ENCODE measurements at regions not wholly inside any gene's neighbourhood (a gene's known extent, or its start where the extent isn't known, plus 50 kb on each side); places are given as distances from the start of the nearest gene placed in this dataset.

GRCh38 chr6:74448850-74449249, 752.8 kb downstream of the CD109 start:
- no peaks in the 10 kb centered on the region for H3K79me2 ChIP-seq (ENCODE audit: insufficient read depth, low read length)
- no peaks in the 10 kb centered on the region for H3K36me3 ChIP-seq (replicated peaks in 1 of 2; ENCODE audit: control insufficient read depth in 1 of 2, insufficient read depth in 2 of 2, low read length in 2 of 2)
- no peak overlapping the region for H3K9ac ChIP-seq (ENCODE audit: insufficient read depth, low read depth, low read length)
- 1% methylated on average over 4 of the region's 4 CpGs for WGBS (ENCODE audit: low lambda C conversion rate)
- in situ Hi-C loops (cut with HindIII; ENCODE audit: extremely low pct_ligation_motif_present, low pct_unique_long_range_greater_than_20kb): loop anchor here (25.0 kb wide), 1 partner anchor 113 kb away; no protein-coding TSS in a partner anchor
- DNase-seq (ENCODE audit: low spot score) (no peak), FAIRE-seq (no peak), ATAC-seq (no peak)
- H3K27ac ChIP-seq (ENCODE audit: extremely low read length, insufficient read depth, low read length): no peak overlapping the region
- intact Hi-C loops (cut with micrococcal nuclease; ENCODE audit: unreplicated experiment): no loop called here
- H3K9me3 ChIP-seq (ENCODE audit: low read length): no peaks in the 10 kb centered on the region
- POLR2A ChIA-PET: no interaction called here
- no TSS peak for BruUV-seq (replicated peaks)
- no peaks in the 10 kb centered on the region for H3K27me3 ChIP-seq (ENCODE audit: control insufficient read depth in 1 of 2, insufficient read depth in 2 of 2, low read length in 2 of 2)
- TF ChIP-seq CREB1 (IDR thresholded peaks at IDR 0.05) (peak; percentile 65), CREB1 (CRISPR knock-in tag; IDR thresholded peaks at IDR 0.05) (no peak), MIXL1 (CRISPR knock-in tag; IDR thresholded peaks at IDR 0.05) (no peak), ATF7 (IDR thresholded peaks at IDR 0.05) (peak; percentile 99), ATF7 (CRISPR knock-in tag; IDR thresholded peaks at IDR 0.05) (no peak), ZNF589 (CRISPR knock-in tag; conservative IDR thresholded peaks at IDR 0.05) (no peak), JUNB (CRISPR knock-in tag; IDR thresholded peaks at IDR 0.05; ENCODE audit: borderline replicate concordance) (no peak)
- CTCF ChIA-PET (ENCODE audit: low intra/inter-chr PET ratio, low total read pairs): no interaction called here
- no peak overlapping the region for H3K4me2 ChIP-seq (ENCODE audit: low read depth, low read length)
- H4K20me1 ChIP-seq (ENCODE audit: insufficient read depth, low read length): no peaks in the 10 kb centered on the region
- no peaks in the 10 kb centered on the region for H3K4me1 ChIP-seq (ENCODE audit: insufficient read depth, low read length)
- no peak overlapping the region for H3K4me3 ChIP-seq (replicated peaks in 1 of 3; ENCODE audit: insufficient read depth in 1 of 3, low read depth in 2 of 3, low read length in 3 of 3)
- H2AFZ ChIP-seq (ENCODE audit: low read length): no peak overlapping the region

- H3K9ac ChIP-seq (ENCODE audit: insufficient read depth, low read depth, low read length): no peak overlapping the region
- no peaks in the 10 kb centered on the region for H3K27me3 ChIP-seq (ENCODE audit: control insufficient read depth in 1 of 2, insufficient read depth in 2 of 2, low read length in 2 of 2)
- DNase-seq (ENCODE audit: low spot score): no peak
- H3K9me3 ChIP-seq (ENCODE audit: low read length): no peaks in the 10 kb centered on the region
- H2AFZ ChIP-seq (ENCODE audit: low read length): no peak overlapping the region
- no TSS peak for BruUV-seq (replicated peaks)
- ChIA-PET CTCF (ENCODE audit: low intra/inter-chr PET ratio, low total read pairs) (no interaction called here), POLR2A (no interaction called here)
- no peak overlapping the region for H3K27ac ChIP-seq (ENCODE audit: extremely low read length, insufficient read depth, low read length)
- no peaks in the 10 kb centered on the region for H3K79me2 ChIP-seq (ENCODE audit: insufficient read depth, low read length)
- ATAC-seq: no peak
- no peaks in the 10 kb centered on the region for H4K20me1 ChIP-seq (ENCODE audit: insufficient read depth, low read length)
- H3K4me2 ChIP-seq (ENCODE audit: low read depth, low read length): no peak overlapping the region
- no peak overlapping the region for H3K4me3 ChIP-seq (replicated peaks in 1 of 3; ENCODE audit: insufficient read depth in 1 of 3, low read depth in 2 of 3, low read length in 3 of 3)
- H3K36me3 ChIP-seq (replicated peaks in 1 of 2; ENCODE audit: control insufficient read depth in 1 of 2, insufficient read depth in 2 of 2, low read length in 2 of 2): no peaks in the 10 kb centered on the region
- intact Hi-C loops (cut with micrococcal nuclease; ENCODE audit: unreplicated experiment) (no loop called here), in situ Hi-C loops (cut with HindIII; ENCODE audit: extremely low pct_ligation_motif_present, low pct_unique_long_range_greater_than_20kb) (loop anchor here (25.0 kb wide), 1 partner anchor 115 kb away; no protein-coding TSS in a partner anchor)
- WGBS (ENCODE audit: low lambda C conversion rate): 14% methylated on average over 5 of the region's 5 CpGs
- no peak for FAIRE-seq
- H3K4me1 ChIP-seq (ENCODE audit: insufficient read depth, low read length): no peaks in the 10 kb centered on the region
- TF ChIP-seq ISL2 (CRISPR knock-in tag; IDR thresholded peaks at IDR 0.05) (no peak), PHF5A (CRISPR knock-in tag; IDR thresholded peaks at IDR 0.05; ENCODE audit: low read depth, unreplicated experiment) (no peak), ZMAT5 (CRISPR knock-in tag; IDR thresholded peaks at IDR 0.05; ENCODE audit: borderline replicate concordance, low read depth) (no peak), RXRB (CRISPR knock-in tag; IDR thresholded peaks at IDR 0.05; ENCODE audit: borderline replicate concordance) (no peak), ZNF556 (CRISPR knock-in tag; IDR thresholded peaks at IDR 0.05; ENCODE audit: borderline replicate concordance) (no peak), ZNF446 (CRISPR knock-in tag; IDR thresholded peaks at IDR 0.05) (no peak), SOX13 (IDR thresholded peaks at IDR 0.05) (no peak), SOX13 (CRISPR knock-in tag; conservative IDR thresholded peaks at IDR 0.05 in 1 of 2, IDR thresholded peaks at IDR 0.05 in 1 of 2) (no peak), MED8 (CRISPR knock-in tag; IDR thresholded peaks at IDR 0.05; ENCODE audit: insufficient replicate concordance) (no peak), ZNF784 (CRISPR knock-in tag; IDR thresholded peaks at IDR 0.05; ENCODE audit: borderline replicate concordance) (no peak), SIX1 (CRISPR knock-in tag; IDR thresholded peaks at IDR 0.05; ENCODE audit: borderline replicate concordance) (no peak), ZNF383 (CRISPR knock-in tag; IDR thresholded peaks at IDR 0.05; ENCODE audit: borderline replicate concordance) (no peak)
These were observed 751.0 kb downstream of the CD109 start for GRCh38 chr6:74447013-74447412.

All from HepG2 (cell line).